ENCODE measurements at regions not wholly inside any gene's neighbourhood (a gene's known extent, or its start where the extent isn't known, plus 50 kb on each side); places are given as distances from the start of the nearest gene placed in this dataset.

DNA sequence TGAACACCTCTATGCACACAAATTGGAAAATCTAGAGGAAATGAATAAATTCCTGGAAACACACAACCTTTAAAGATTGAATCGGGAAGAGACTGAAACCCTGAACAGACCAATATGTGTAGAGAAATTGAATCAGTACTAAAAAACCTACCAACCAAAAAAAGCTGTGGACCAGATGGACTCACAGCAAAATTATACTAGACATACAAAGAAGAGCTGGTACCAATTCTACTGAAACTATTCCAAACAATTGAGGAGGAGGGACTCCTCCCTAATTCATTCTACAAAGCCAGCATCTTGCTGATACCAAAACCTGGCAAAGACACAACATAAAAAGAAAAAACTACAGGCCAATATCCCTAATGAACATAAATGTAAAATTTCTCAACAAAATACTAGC, 54.4 kb upstream of the SEZ6L start:
- peaks cover 0 to 6% (median 4%) of the 10 kb centered on the region in 4 donors for H3K27me3 ChIP-seq (ENCODE audit: control insufficient read depth in 4 of 4, insufficient read depth in 4 of 4, low read length in 3 of 4)
- no peaks in the 10 kb centered on the region for H3K4me1 ChIP-seq (ENCODE audit: control insufficient read depth in 4 of 4, insufficient read depth in 4 of 4, low read length in 3 of 4)
- H3K36me3 ChIP-seq (ENCODE audit: control insufficient read depth in 4 of 4, insufficient read depth in 3 of 4, low read depth in 1 of 4, low read length in 3 of 4), result no peaks in the 10 kb centered on the region
- H3K9me3 ChIP-seq (ENCODE audit: control insufficient read depth in 4 of 4, low read length in 3 of 4), result peaks cover 0 to 4% (median 3%) of the 10 kb centered on the region in 4 donors
- DNase-seq (ENCODE audit: low spot score), result no peak
- H3K4me3 ChIP-seq (ENCODE audit: low read depth in 1 of 3, low read length in 3 of 3), result no peak overlapping the region
- H3K27ac ChIP-seq (ENCODE audit: low read depth in 1 of 2, low read length in 2 of 2), result no peak overlapping the region
- 78% methylated on average over 1 of the region's 1 CpG for WGBS
- H3K9ac ChIP-seq (ENCODE audit: low read depth in 1 of 2, low read length in 2 of 2), result no peak overlapping the region
- TF ChIP-seq FOXA1 (IDR thresholded peaks at IDR 0.05) (no peak), EGR1 (IDR thresholded peaks at IDR 0.05; ENCODE audit: low read depth in 2 of 2) (no peak), HNF4G (IDR thresholded peaks at IDR 0.05) (no peak), RAD21 (IDR thresholded peaks at IDR 0.05) (no peak), NR2F2 (IDR thresholded peaks at IDR 0.05) (no peak), FOXA2 (IDR thresholded peaks at IDR 0.05) (no peak), SP1 (IDR thresholded peaks at IDR 0.05) (no peak), HNF4A (conservative IDR thresholded peaks at IDR 0.05) (no peak), GABPA (IDR thresholded peaks at IDR 0.05 in 1 of 2, conservative IDR thresholded peaks at IDR 0.05 in 1 of 2) (no peak)
- TF ChIP-seq, protein P1, sequence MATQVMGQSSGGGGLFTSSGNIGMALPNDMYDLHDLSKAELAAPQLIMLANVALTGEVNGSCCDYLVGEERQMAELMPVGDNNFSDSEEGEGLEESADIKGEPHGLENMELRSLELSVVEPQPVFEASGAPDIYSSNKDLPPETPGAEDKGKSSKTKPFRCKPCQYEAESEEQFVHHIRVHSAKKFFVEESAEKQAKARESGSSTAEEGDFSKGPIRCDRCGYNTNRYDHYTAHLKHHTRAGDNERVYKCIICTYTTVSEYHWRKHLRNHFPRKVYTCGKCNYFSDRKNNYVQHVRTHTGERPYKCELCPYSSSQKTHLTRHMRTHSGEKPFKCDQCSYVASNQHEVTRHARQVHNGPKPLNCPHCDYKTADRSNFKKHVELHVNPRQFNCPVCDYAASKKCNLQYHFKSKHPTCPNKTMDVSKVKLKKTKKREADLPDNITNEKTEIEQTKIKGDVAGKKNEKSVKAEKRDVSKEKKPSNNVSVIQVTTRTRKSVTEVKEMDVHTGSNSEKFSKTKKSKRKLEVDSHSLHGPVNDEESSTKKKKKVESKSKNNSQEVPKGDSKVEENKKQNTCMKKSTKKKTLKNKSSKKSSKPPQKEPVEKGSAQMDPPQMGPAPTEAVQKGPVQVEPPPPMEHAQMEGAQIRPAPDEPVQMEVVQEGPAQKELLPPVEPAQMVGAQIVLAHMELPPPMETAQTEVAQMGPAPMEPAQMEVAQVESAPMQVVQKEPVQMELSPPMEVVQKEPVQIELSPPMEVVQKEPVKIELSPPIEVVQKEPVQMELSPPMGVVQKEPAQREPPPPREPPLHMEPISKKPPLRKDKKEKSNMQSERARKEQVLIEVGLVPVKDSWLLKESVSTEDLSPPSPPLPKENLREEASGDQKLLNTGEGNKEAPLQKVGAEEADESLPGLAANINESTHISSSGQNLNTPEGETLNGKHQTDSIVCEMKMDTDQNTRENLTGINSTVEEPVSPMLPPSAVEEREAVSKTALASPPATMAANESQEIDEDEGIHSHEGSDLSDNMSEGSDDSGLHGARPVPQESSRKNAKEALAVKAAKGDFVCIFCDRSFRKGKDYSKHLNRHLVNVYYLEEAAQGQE (IDR thresholded peaks at IDR 0.05), result no peak

DNA sequence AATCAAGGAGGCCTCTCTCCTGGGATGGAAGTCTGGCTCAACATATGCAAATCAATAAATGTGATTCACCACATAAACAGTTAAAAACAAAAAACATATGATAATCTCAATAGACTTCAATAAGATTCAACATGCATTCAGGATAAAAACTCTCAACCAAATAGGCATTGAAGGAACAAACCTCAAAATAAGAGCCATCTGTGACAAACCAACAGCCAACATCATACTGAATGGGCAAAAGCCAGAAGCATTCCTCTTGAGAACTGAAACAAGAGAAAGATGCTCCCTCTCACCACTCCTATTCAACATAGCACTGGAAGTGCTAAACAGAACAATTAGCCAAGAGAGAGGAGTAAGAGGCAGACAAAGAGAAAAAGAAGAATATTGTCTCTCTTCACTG, 54.0 kb upstream of the SEZ6L start:
- no peak for TF ChIP-seq NR2F2 (IDR thresholded peaks at IDR 0.05)
- TF ChIP-seq, protein P2, sequence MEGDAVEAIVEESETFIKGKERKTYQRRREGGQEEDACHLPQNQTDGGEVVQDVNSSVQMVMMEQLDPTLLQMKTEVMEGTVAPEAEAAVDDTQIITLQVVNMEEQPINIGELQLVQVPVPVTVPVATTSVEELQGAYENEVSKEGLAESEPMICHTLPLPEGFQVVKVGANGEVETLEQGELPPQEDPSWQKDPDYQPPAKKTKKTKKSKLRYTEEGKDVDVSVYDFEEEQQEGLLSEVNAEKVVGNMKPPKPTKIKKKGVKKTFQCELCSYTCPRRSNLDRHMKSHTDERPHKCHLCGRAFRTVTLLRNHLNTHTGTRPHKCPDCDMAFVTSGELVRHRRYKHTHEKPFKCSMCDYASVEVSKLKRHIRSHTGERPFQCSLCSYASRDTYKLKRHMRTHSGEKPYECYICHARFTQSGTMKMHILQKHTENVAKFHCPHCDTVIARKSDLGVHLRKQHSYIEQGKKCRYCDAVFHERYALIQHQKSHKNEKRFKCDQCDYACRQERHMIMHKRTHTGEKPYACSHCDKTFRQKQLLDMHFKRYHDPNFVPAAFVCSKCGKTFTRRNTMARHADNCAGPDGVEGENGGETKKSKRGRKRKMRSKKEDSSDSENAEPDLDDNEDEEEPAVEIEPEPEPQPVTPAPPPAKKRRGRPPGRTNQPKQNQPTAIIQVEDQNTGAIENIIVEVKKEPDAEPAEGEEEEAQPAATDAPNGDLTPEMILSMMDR (IDR thresholded peaks at IDR 0.05; ENCODE audit: low read depth, low read length, missing input control), result no peak
- TF ChIP-seq HNF4A (conservative IDR thresholded peaks at IDR 0.05), result no peak
- TF ChIP-seq FOXA2 (IDR thresholded peaks at IDR 0.05), result no peak
- TF ChIP-seq, protein P3, sequence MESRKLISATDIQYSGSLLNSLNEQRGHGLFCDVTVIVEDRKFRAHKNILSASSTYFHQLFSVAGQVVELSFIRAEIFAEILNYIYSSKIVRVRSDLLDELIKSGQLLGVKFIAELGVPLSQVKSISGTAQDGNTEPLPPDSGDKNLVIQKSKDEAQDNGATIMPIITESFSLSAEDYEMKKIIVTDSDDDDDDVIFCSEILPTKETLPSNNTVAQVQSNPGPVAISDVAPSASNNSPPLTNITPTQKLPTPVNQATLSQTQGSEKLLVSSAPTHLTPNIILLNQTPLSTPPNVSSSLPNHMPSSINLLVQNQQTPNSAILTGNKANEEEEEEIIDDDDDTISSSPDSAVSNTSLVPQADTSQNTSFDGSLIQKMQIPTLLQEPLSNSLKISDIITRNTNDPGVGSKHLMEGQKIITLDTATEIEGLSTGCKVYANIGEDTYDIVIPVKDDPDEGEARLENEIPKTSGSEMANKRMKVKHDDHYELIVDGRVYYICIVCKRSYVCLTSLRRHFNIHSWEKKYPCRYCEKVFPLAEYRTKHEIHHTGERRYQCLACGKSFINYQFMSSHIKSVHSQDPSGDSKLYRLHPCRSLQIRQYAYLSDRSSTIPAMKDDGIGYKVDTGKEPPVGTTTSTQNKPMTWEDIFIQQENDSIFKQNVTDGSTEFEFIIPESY (IDR thresholded peaks at IDR 0.05), result no peak
- no peak for TF ChIP-seq HNF4G (IDR thresholded peaks at IDR 0.05)
- TF ChIP-seq RAD21 (IDR thresholded peaks at IDR 0.05), result no peak
- TF ChIP-seq, protein P4, sequence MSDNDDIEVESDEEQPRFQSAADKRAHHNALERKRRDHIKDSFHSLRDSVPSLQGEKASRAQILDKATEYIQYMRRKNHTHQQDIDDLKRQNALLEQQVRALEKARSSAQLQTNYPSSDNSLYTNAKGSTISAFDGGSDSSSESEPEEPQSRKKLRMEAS (IDR thresholded peaks at IDR 0.05), result no peak
- no peak overlapping the region for H3K4me3 ChIP-seq (ENCODE audit: low read depth in 1 of 3, low read length in 3 of 3)
- H3K9ac ChIP-seq (ENCODE audit: low read depth in 1 of 2, low read length in 2 of 2), result no peak overlapping the region
- H3K27me3 ChIP-seq (ENCODE audit: control insufficient read depth in 4 of 4, insufficient read depth in 4 of 4, low read length in 3 of 4), result peaks cover 0 to 6% (median 5%) of the 10 kb centered on the region in 4 donors
- H3K4me1 ChIP-seq (ENCODE audit: control insufficient read depth in 4 of 4, insufficient read depth in 4 of 4, low read length in 3 of 4), result no peaks in the 10 kb centered on the region
- H3K27ac ChIP-seq (ENCODE audit: low read depth in 1 of 2, low read length in 2 of 2), result no peak overlapping the region
- DNase-seq (ENCODE audit: low spot score), result no peak
- H3K36me3 ChIP-seq (ENCODE audit: control insufficient read depth in 4 of 4, insufficient read depth in 3 of 4, low read depth in 1 of 4, low read length in 3 of 4), result no peaks in the 10 kb centered on the region
- H3K9me3 ChIP-seq (ENCODE audit: control insufficient read depth in 4 of 4, low read length in 3 of 4), result peaks cover 0 to 4% (median 3%) of the 10 kb centered on the region in 4 donors

Data from liver (tissue), 8 donors.